Large intestine (tissue), 3 donors: ENCODE measurements at regions not wholly inside any gene's neighbourhood (a gene's known extent, or its start where the extent isn't known, plus 50 kb on each side); places are given as distances from the start of the nearest gene placed in this dataset.
"Not testable (repeated sequence)": the region's sequence is repeated elsewhere in the genome, so short reads cannot be mapped to it uniquely, and the experiment has no call there.

Experiments used
- DNase-seq, 2 donors: peaks; one replicate each; pipeline versions ENCODE4 v3.0.0 to v3.0.0-alpha.2; 2013
- H3K27ac ChIP-seq: one replicate; pipeline ENCODE4 v1.5.1; 2013; ENCODE audit warnings: low read length
- H3K27me3 ChIP-seq: 2 replicates; pipeline ENCODE4 v1.6.1; 2013; ENCODE audit warnings: low read length; ENCODE audit not compliant: control insufficient read depth, insufficient read depth
- H3K36me3 ChIP-seq: 2 replicates; pipeline ENCODE4 v1.6.1; 2013; ENCODE audit warnings: low read length; ENCODE audit not compliant: control insufficient read depth, insufficient read depth
- H3K4me1 ChIP-seq: one replicate; pipeline ENCODE4 v1.6.1; 2013; ENCODE audit warnings: low read length; ENCODE audit not compliant: control insufficient read depth, insufficient read depth
- H3K4me3 ChIP-seq: one replicate; pipeline ENCODE4 v1.5.1; 2013; ENCODE audit warnings: low read length
- H3K9me3 ChIP-seq: one replicate; pipeline ENCODE4 v1.6.1; 2013; ENCODE audit warnings: mild to moderate bottlenecking, low read depth, low read length, moderate library complexity; ENCODE audit not compliant: control insufficient read depth
- whole genome bisulfite sequencing: methylation state at CpG from one replicate; pipeline ENCODE4 v1.1.5; 2013; ENCODE audit warnings: low lambda C conversion rate; ENCODE audit not compliant: insufficient coverage; 5-methylcytosine and 5-hydroxymethylcytosine counted together

DNA sequence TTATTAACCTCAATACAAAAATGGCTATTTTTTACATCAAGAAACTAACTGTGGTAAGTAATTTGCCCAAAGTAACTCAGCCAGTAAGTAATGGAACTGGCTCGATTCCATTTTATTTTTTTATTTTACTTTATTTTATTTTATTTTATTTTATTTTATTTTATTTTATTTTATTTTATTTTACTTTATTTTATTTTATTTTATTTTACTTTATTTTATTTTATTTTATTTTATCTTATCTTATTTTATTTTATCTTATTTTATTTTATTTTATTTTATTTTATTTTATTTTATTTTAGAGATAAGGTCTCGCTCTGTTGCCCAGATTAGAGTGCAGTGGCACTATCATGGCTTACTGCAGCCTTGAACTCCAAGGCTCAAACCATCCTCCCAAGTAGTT lies 516.3 kb upstream of the API5 start:
- not testable (repeated sequence) for H3K27me3 ChIP-seq, H3K4me1 ChIP-seq, H3K36me3 ChIP-seq, H3K9me3 ChIP-seq, DNase-seq, H3K4me3 ChIP-seq, H3K27ac ChIP-seq
- 100% methylated on average over 2 of the region's 2 CpGs for WGBS

- Histone ChIP-seq H3K4me3 (no peak overlapping the region), H3K9me3 (no peaks in the 10 kb centered on the region), H3K36me3 (no peaks in the 10 kb centered on the region), H3K27ac (no peak overlapping the region), H3K27me3 (no peaks in the 10 kb centered on the region), H3K4me1 (no peaks in the 10 kb centered on the region)
- WGBS = 100% methylated on average over 1 of the region's 4 CpGs
- no peak for DNase-seq
Observed at GRCh38 chr11:42800041-42800440, 511.8 kb upstream of the API5 start.

- 67% methylated on average over 1 of the region's 6 CpGs for WGBS
- Histone ChIP-seq H3K27me3 (no peaks in the 10 kb centered on the region), H3K4me3 (no peak overlapping the region), H3K4me1 (no peaks in the 10 kb centered on the region), H3K9me3 (no peaks in the 10 kb centered on the region), H3K36me3 (no peaks in the 10 kb centered on the region), H3K27ac (no peak overlapping the region)
- DNase-seq = no peak
Observed at GRCh38 chr11:42802201-42802899, 509.4 kb upstream of the API5 start.

DNA sequence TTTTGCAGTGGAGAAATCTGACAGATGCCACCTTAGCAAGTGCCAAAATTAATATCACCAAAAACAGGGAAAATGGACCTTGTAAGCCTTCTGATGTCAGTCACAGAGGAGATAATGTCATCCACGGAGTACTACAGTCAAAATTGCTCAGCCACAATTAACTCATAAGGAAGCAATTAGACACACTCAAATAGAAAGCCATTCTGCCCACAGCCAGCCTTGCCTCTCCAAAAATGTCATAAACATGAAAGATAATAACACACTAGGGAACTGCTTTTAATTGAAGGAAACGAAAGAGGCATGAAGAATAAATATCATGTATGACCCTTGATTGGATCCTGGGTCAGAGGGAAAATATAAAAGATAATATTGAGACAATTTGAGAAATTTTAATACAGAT lies 505.6 kb upstream of the API5 start:
- Histone ChIP-seq H3K9me3 (no peaks in the 10 kb centered on the region), H3K4me3 (no peak overlapping the region), H3K4me1 (no peaks in the 10 kb centered on the region), H3K27me3 (no peaks in the 10 kb centered on the region), H3K27ac (no peak overlapping the region), H3K36me3 (no peaks in the 10 kb centered on the region)
- no peak for DNase-seq
- 75% methylated on average over 1 of the region's 2 CpGs for WGBS

DNA sequence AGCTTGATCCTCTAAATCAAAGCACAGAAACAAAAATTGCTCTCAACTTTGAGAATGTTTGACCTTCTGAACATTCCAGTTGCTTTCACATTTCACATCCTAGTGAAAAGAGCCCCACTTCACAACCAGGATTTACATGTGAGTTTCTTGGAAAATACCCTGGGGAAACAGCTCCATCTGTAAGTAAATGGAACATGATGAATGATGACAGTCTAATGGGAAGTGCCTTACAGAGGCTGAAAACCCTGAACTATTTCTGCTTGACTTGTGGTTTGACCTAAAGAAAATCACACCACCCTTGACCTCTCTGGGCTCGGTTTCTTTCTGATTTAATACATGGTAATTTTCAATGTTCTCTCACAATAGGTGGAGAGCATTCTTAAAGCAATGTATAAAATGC lies 499.4 kb upstream of the API5 start:
- H3K9me3 ChIP-seq = no peaks in the 10 kb centered on the region
- no peak overlapping the region for H3K27ac ChIP-seq
- H3K4me3 ChIP-seq = no peak overlapping the region
- no peak for DNase-seq
- no peaks in the 10 kb centered on the region for H3K36me3 ChIP-seq
- WGBS = no CpG with 5 or more reads among the region's 1 CpG
- no peaks in the 10 kb centered on the region for H3K27me3 ChIP-seq
- no peaks in the 10 kb centered on the region for H3K4me1 ChIP-seq

- Histone ChIP-seq H3K4me3 (no peak overlapping the region), H3K9me3 (no peaks in the 10 kb centered on the region), H3K27ac (no peak overlapping the region), H3K27me3 (no peaks in the 10 kb centered on the region), H3K36me3 (no peaks in the 10 kb centered on the region), H3K4me1 (no peaks in the 10 kb centered on the region)
- no peak for DNase-seq
- WGBS = no CpG with 5 or more reads among the region's 2 CpGs
Observed at GRCh38 chr11:42812960-42813359, 498.8 kb upstream of the API5 start.

DNA sequence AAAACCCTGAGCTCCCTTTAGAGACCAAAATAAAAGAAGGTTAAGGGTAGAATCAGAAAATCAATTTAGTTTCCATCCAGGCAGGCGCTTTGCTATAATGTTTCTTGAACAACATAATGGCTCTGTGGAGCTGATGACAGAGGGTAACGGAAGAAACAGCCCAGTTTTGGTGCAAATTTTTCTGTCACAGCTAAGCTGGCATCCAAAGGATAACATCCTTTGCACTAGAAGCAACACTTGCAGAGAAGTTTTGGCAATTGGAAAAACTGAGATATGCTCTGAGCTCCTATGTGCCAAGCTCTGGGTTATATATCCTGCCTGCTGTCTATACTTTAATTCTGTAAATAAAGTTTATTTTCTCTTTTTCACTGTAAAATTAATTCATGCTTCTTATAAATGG lies 495.3 kb upstream of the API5 start:
- Histone ChIP-seq H3K4me3 (no peak overlapping the region), H3K27ac (no peak overlapping the region), H3K36me3 (no peaks in the 10 kb centered on the region), H3K4me1 (no peaks in the 10 kb centered on the region), H3K9me3 (no peaks in the 10 kb centered on the region), H3K27me3 (no peaks in the 10 kb centered on the region)
- no CpG with 5 or more reads among the region's 2 CpGs for WGBS
- DNase-seq = no peak

GRCh38 chr11:42819126-42819525 lies 492.7 kb upstream of the API5 start:
- no peak for DNase-seq
- no peaks in the 10 kb centered on the region for H3K4me1 ChIP-seq
- H3K27ac ChIP-seq = no peak overlapping the region
- no peaks in the 10 kb centered on the region for H3K9me3 ChIP-seq
- 100% methylated on average over 1 of the region's 3 CpGs for WGBS
- no peaks in the 10 kb centered on the region for H3K36me3 ChIP-seq
- no peak overlapping the region for H3K4me3 ChIP-seq
- H3K27me3 ChIP-seq = no peaks in the 10 kb centered on the region

DNA sequence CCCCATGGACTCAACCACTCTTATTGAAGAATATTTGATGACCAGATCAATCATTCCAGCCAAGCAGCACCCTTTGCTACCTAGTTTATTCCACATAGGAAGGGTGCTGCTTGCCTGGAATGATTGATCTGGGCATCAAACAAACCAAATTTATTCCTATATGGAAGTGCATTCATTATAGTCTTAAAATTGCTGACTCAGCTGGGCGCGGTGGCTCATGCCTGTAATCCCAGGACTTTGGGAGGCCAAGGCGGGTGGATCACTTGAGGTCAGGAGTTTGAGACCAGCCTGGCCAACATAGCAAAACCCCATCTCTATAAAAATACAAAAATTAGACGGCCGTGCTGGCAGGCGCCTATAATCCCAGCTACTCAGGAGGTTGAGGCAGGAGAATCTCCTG lies 489.6 kb upstream of the API5 start:
- not testable (repeated sequence) for H3K4me3 ChIP-seq, H3K36me3 ChIP-seq, H3K4me1 ChIP-seq, DNase-seq, H3K9me3 ChIP-seq, H3K27ac ChIP-seq, H3K27me3 ChIP-seq
- 100% methylated on average over 2 of the region's 6 CpGs for WGBS

DNA sequence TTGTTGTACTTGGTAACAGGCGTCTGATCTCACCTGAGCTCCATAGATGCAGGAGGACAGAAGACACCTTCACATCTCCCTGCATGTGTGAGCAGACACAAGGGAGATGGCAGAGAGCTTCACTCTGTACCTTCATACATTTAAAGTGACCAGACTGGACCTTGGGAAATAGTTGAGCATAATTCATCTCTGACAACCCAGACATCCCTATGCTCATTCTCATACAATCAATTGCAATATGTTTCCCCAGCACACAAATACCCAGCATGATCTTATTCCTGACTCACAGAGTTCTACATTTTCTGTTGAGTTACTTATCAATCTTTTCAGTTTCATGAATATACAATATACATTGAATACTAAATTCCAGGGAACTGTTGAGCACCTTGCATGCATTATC lies 488.2 kb upstream of the API5 start:
- H3K36me3 ChIP-seq = no peaks in the 10 kb centered on the region
- H3K27ac ChIP-seq = no peak overlapping the region
- no peaks in the 10 kb centered on the region for H3K4me1 ChIP-seq
- H3K4me3 ChIP-seq = no peak overlapping the region
- H3K9me3 ChIP-seq = no peaks in the 10 kb centered on the region
- DNase-seq = no peak
- WGBS = no CpG with 5 or more reads among the region's 1 CpG
- no peaks in the 10 kb centered on the region for H3K27me3 ChIP-seq

- H3K27me3 ChIP-seq = no peaks in the 10 kb centered on the region
- WGBS = no CpG with 5 or more reads among the region's 4 CpGs
- no peak overlapping the region for H3K27ac ChIP-seq
- H3K9me3 ChIP-seq = no peaks in the 10 kb centered on the region
- no peaks in the 10 kb centered on the region for H3K36me3 ChIP-seq
- no peak for DNase-seq
- no peaks in the 10 kb centered on the region for H3K4me1 ChIP-seq
- no peak overlapping the region for H3K4me3 ChIP-seq
Observed at GRCh38 chr11:42824067-42824466, 487.7 kb upstream of the API5 start.
